ENCODE measurements at regions not wholly inside any gene's neighbourhood (a gene's known extent, or its start where the extent isn't known, plus 50 kb on each side); places are given as distances from the start of the nearest gene placed in this dataset.

DNA sequence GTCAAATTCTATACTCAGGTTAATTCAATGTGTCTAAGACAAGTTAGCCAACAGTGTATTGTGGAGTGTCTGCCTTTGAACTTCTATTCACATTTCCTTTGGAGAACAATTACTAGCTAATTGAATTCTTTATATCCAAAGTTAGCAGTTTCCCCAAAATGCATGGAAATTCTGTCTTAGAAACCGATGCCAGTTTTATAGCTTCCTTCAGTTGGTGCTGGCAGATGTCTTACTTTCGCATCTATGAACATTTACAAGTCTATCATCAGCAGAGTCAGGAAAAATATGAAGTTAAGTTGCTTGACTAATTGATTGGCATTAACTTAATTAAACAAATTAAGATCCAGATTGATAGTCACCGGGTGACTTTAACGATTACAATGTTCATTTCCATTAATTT lies 527.6 kb upstream of the CDH18 start:
- Histone ChIP-seq H3K9me3 (ENCODE audit: severe bottlenecking) (no peaks in the 10 kb centered on the region), H3K4me3 (ENCODE audit: severe bottlenecking) (no peak overlapping the region), H3K27me3 (ENCODE audit: insufficient read depth, poor library complexity, severe bottlenecking) (no peaks in the 10 kb centered on the region), H3K4me1 (ENCODE audit: insufficient read depth, poor library complexity, severe bottlenecking) (no peaks in the 10 kb centered on the region), H3K36me3 (ENCODE audit: low read depth) (no peaks in the 10 kb centered on the region), H3K27ac (ENCODE audit: poor library complexity, severe bottlenecking) (no peak overlapping the region)
- ATAC-seq (ENCODE audit: low read depth) (no peak), DNase-seq (ENCODE audit: low spot score) (no peak)
- TF ChIP-seq, protein P1, sequence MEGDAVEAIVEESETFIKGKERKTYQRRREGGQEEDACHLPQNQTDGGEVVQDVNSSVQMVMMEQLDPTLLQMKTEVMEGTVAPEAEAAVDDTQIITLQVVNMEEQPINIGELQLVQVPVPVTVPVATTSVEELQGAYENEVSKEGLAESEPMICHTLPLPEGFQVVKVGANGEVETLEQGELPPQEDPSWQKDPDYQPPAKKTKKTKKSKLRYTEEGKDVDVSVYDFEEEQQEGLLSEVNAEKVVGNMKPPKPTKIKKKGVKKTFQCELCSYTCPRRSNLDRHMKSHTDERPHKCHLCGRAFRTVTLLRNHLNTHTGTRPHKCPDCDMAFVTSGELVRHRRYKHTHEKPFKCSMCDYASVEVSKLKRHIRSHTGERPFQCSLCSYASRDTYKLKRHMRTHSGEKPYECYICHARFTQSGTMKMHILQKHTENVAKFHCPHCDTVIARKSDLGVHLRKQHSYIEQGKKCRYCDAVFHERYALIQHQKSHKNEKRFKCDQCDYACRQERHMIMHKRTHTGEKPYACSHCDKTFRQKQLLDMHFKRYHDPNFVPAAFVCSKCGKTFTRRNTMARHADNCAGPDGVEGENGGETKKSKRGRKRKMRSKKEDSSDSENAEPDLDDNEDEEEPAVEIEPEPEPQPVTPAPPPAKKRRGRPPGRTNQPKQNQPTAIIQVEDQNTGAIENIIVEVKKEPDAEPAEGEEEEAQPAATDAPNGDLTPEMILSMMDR (IDR thresholded peaks at IDR 0.05; ENCODE audit: poor library complexity, severe bottlenecking): no peak

- Histone ChIP-seq H3K4me3 (ENCODE audit: severe bottlenecking) (no peak overlapping the region), H3K36me3 (ENCODE audit: low read depth) (no peaks in the 10 kb centered on the region), H3K9me3 (ENCODE audit: severe bottlenecking) (no peaks in the 10 kb centered on the region), H3K4me1 (ENCODE audit: insufficient read depth, poor library complexity, severe bottlenecking) (no peaks in the 10 kb centered on the region), H3K27ac (ENCODE audit: poor library complexity, severe bottlenecking) (no peak overlapping the region), H3K27me3 (ENCODE audit: insufficient read depth, poor library complexity, severe bottlenecking) (no peaks in the 10 kb centered on the region)
- DNase-seq (ENCODE audit: low spot score) (no peak), ATAC-seq (ENCODE audit: low read depth) (no peak)
- TF ChIP-seq, protein P1 (IDR thresholded peaks at IDR 0.05; ENCODE audit: poor library complexity, severe bottlenecking): no peak
Observed at GRCh38 chr5:20514145-20514544, 526.1 kb upstream of the CDH18 start.

DNA sequence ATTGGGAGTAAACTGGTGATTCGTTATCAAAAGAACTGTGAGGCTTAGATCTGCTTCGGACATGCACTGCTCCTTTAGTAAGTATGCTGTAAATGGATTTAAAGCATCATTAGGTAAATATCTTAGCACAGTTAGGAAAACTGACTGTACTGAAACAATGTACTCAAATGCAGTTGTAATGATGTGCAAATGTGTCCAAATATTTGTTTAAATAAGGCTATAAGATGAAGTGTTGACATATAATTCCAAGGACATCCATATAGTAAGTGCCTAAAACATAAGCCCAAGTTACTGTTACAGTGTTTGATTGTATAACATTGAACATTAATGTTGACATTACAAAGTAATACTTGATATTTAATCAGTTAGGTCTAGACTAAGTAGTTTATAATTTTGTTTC lies 512.5 kb upstream of the CDH18 start:
- ATAC-seq (ENCODE audit: low read depth): no peak
- H3K27ac ChIP-seq (ENCODE audit: poor library complexity, severe bottlenecking): no peak overlapping the region

DNA sequence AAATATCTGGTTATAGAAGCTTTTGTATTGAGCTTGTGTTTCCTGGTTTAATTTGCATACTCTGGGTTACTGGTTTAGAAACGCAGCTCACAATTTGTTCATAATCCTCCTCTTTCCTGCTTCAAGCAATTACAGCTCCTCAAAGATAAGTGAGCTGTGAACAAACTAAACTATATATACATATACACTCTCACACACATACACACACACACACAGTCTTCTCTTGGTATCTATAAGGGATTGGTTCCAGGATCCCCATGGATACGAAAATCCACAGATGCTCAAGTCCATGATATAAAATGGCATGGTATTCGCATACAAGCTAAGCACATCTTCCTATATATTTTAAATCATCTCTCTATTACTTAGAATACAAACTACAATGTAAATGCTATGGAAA lies 510.9 kb upstream of the CDH18 start:
- TF ChIP-seq, protein P1 (IDR thresholded peaks at IDR 0.05; ENCODE audit: poor library complexity, severe bottlenecking): no peak
- ATAC-seq (ENCODE audit: low read depth) (no peak), DNase-seq (ENCODE audit: low spot score) (no peak)
- H3K9me3 ChIP-seq (ENCODE audit: severe bottlenecking): no peaks in the 10 kb centered on the region
- H3K36me3 ChIP-seq (ENCODE audit: low read depth): no peaks in the 10 kb centered on the region
- H3K4me3 ChIP-seq (ENCODE audit: severe bottlenecking): no peak overlapping the region
- peaks cover 8% of the 10 kb centered on the region for H3K27me3 ChIP-seq (ENCODE audit: insufficient read depth, poor library complexity, severe bottlenecking)
- no peaks in the 10 kb centered on the region for H3K4me1 ChIP-seq (ENCODE audit: insufficient read depth, poor library complexity, severe bottlenecking)
- no peak overlapping the region for H3K27ac ChIP-seq (ENCODE audit: poor library complexity, severe bottlenecking)

More for the DNA sequence above, 512.5 kb upstream of the CDH18 start:
- Histone ChIP-seq H3K27me3 (ENCODE audit: insufficient read depth, poor library complexity, severe bottlenecking) (peaks cover 8% of the 10 kb centered on the region), H3K4me1 (ENCODE audit: insufficient read depth, poor library complexity, severe bottlenecking) (no peaks in the 10 kb centered on the region), H3K9me3 (ENCODE audit: severe bottlenecking) (no peaks in the 10 kb centered on the region), H3K4me3 (ENCODE audit: severe bottlenecking) (no peak overlapping the region), H3K36me3 (ENCODE audit: low read depth) (no peaks in the 10 kb centered on the region)
- no peak for DNase-seq (ENCODE audit: low spot score)
- TF ChIP-seq, protein P1 (IDR thresholded peaks at IDR 0.05; ENCODE audit: poor library complexity, severe bottlenecking): no peak

GRCh38 chr5:20498102-20498501 lies 510.1 kb upstream of the CDH18 start:
- TF ChIP-seq, protein P1 (IDR thresholded peaks at IDR 0.05; ENCODE audit: poor library complexity, severe bottlenecking): no peak
- no peak for ATAC-seq (ENCODE audit: low read depth)
- no peaks in the 10 kb centered on the region for H3K36me3 ChIP-seq (ENCODE audit: low read depth)
- H3K9me3 ChIP-seq (ENCODE audit: severe bottlenecking): no peaks in the 10 kb centered on the region
- no peak overlapping the region for H3K4me3 ChIP-seq (ENCODE audit: severe bottlenecking)
- H3K4me1 ChIP-seq (ENCODE audit: insufficient read depth, poor library complexity, severe bottlenecking): no peaks in the 10 kb centered on the region
- DNase-seq (ENCODE audit: low spot score): no peak
- H3K27ac ChIP-seq (ENCODE audit: poor library complexity, severe bottlenecking): no peak overlapping the region
- H3K27me3 ChIP-seq (ENCODE audit: insufficient read depth, poor library complexity, severe bottlenecking): peaks cover 8% of the 10 kb centered on the region

Measured in RWPE2 (cell line).